ENCODE measurements at regions not wholly inside any gene's neighbourhood (a gene's known extent, or its start where the extent isn't known, plus 50 kb on each side); places are given as distances from the start of the nearest gene placed in this dataset.
A peak's percentile ranks its signal among the peaks of the same experiment; 100 is the strongest.

DNA sequence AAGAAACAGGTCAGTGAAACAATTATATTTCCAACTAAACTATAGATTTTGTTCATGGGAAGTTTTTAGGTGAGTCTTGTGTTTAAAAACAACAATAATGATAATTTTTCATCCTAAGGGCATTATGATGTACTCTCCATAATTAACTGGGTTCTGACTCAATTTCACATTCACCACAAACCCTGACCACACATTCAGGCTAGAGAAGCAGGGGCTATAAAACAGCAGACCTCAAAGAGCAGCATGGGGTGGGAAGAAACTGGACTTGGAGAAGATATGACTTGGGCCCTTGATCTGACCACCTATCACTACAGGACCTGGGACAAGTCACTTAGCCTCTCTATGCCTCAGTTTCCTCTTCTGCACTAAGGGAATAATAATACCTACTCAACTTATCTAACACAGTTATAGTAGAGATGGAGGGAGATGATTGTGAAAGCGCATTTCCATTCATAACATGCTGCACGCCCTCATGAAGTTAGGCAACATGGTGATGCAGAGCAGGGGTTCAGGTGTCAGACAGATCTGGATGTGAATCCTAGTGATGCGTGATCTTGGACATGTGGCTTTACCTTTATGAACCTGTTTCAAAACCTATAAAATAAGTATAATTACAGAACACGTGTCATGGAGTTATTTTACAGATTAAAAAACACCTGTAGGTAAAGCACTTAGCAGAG, 63.0 kb upstream of the ACP3 start:
- Histone ChIP-seq H3K27me3 (no peaks in the 10 kb centered on the region), H3K4me3 (no peak overlapping the region), H3K9me3 (no peaks in the 10 kb centered on the region), H3K4me1 (no peaks in the 10 kb centered on the region), H3K36me3 (ENCODE audit: low read depth, missing control alignments) (no peaks in the 10 kb centered on the region), H3K27ac (no peak overlapping the region)
- DNase-seq: no peak
- TF ChIP-seq, protein P1, sequence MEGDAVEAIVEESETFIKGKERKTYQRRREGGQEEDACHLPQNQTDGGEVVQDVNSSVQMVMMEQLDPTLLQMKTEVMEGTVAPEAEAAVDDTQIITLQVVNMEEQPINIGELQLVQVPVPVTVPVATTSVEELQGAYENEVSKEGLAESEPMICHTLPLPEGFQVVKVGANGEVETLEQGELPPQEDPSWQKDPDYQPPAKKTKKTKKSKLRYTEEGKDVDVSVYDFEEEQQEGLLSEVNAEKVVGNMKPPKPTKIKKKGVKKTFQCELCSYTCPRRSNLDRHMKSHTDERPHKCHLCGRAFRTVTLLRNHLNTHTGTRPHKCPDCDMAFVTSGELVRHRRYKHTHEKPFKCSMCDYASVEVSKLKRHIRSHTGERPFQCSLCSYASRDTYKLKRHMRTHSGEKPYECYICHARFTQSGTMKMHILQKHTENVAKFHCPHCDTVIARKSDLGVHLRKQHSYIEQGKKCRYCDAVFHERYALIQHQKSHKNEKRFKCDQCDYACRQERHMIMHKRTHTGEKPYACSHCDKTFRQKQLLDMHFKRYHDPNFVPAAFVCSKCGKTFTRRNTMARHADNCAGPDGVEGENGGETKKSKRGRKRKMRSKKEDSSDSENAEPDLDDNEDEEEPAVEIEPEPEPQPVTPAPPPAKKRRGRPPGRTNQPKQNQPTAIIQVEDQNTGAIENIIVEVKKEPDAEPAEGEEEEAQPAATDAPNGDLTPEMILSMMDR (IDR thresholded peaks at IDR 0.05): no peak
- TF ChIP-seq POLR2A (IDR thresholded peaks at IDR 0.05): no peak
- intact Hi-C loops (cut with DNase I; ENCODE audit: low total_unique reads): loop anchor here (5.0 kb wide), 1 partner anchor 93 kb away; no protein-coding TSS in a partner anchor
- WGBS, 2 donors: 66 to 68% methylated on average over 4 of the region's 4 CpGs

DNA sequence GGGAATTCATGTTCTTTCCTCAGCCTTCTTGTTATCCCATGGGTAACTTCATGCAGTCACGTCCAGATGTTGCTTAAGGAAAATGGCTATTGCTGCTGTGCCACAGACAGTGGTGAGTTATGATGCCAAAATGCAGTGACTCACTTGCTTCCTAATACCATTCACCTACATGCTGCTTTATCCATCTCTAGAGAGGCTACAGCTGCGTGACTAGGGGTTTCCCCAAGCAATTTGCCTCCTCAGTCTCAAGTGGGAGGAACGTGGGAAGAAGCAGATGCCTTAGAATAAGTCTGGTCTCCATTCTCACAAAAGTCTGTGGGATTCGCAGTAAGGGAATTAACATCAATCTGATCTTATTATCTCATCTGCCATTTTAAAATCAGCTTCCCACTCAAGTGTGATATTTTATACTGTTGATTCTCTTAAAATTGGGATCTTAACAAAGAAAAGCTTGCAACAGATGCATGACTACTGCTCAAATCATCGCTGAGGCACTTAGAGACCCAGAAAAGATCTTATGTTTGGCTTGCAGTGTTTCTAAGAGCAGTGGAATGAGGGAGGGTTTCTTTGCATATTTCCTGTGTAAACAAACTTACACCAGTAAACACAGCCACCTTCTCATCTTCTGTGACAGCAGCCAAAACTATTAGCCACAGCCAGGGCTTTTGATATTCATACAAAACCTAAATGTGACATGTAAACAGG, 62.0 kb upstream of the ACP3 start:
- WGBS, 2 donors: 52 to 54% methylated on average over 5 of the region's 5 CpGs
- Histone ChIP-seq H3K4me1 (no peaks in the 10 kb centered on the region), H3K27ac (no peak overlapping the region), H3K36me3 (ENCODE audit: low read depth, missing control alignments) (no peaks in the 10 kb centered on the region), H3K4me3 (no peak overlapping the region), H3K27me3 (no peaks in the 10 kb centered on the region), H3K9me3 (no peaks in the 10 kb centered on the region)
- no peak for DNase-seq
- TF ChIP-seq POLR2A (IDR thresholded peaks at IDR 0.05): no peak
- TF ChIP-seq, protein P1 (IDR thresholded peaks at IDR 0.05): no peak
- intact Hi-C loops (cut with DNase I; ENCODE audit: low total_unique reads): no loop called here

DNA sequence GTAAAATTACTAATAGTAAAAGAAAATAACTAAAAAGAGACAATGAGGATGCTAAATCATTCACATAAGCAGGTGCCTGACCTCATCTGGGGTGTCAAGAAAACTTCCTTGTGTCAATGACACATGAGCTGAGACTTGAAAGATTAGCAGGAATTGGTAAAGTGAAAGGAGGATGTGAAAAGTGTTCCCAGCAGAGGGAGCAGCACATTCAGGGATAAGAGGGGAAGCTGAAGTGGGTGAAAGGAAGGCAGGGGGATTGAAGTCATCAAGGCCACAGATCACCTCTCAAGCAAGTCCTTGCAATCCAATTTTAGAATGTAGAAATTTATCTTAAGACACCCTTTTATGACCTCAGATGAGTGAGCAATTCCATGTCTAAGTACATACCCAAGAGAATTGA, 60.2 kb upstream of the ACP3 start:
- no peak overlapping the region for H3K4me3 ChIP-seq
- no peaks in the 10 kb centered on the region for H3K9me3 ChIP-seq
- no peaks in the 10 kb centered on the region for H3K4me1 ChIP-seq
- peak; percentile 47 for DNase-seq
- intact Hi-C loops (cut with DNase I; ENCODE audit: low total_unique reads): no loop called here
- H3K27me3 ChIP-seq: no peaks in the 10 kb centered on the region
- no peak overlapping the region for H3K27ac ChIP-seq
- TF ChIP-seq, protein P1 (IDR thresholded peaks at IDR 0.05): peak; percentile 21 to 32 (median 27)
- TF ChIP-seq POLR2A (IDR thresholded peaks at IDR 0.05): no peak
- no peaks in the 10 kb centered on the region for H3K36me3 ChIP-seq (ENCODE audit: low read depth, missing control alignments)

DNA sequence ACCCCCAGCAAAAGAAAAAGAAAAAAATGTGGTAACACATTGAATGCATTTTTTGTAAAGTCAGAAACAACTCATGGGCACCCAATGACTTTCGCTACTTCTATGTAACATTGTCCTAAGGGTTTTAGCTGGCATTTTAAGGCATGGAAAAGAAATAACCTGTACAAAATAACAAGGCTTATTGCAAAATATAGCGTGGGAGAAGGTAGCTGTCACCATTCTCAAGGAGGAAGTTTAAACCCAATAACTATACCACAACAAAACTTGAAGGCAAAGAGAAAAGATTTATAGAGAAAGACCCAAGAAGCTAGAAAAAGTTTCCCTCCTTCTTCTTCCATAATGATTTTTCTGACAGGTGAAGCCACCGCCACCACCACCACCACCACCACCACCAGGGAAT, 55.7 kb upstream of the ACP3 start:
- Histone ChIP-seq H3K27ac (no peak overlapping the region), H3K4me3 (no peak overlapping the region), H3K36me3 (ENCODE audit: low read depth, missing control alignments) (no peaks in the 10 kb centered on the region), H3K27me3 (no peaks in the 10 kb centered on the region), H3K9me3 (no peaks in the 10 kb centered on the region), H3K4me1 (no peaks in the 10 kb centered on the region)
- WGBS, 2 donors: 93 to 94% methylated on average over 3 of the region's 3 CpGs
- DNase-seq: no peak
- intact Hi-C loops (cut with DNase I; ENCODE audit: low total_unique reads): no loop called here
- TF ChIP-seq POLR2A (IDR thresholded peaks at IDR 0.05): no peak
- TF ChIP-seq, protein P1 (IDR thresholded peaks at IDR 0.05): no peak
